ENCODE measurements at regions not wholly inside any gene's neighbourhood (a gene's known extent, or its start where the extent isn't known, plus 50 kb on each side); places are given as distances from the start of the nearest gene placed in this dataset.
"Not testable (repeated sequence)": the region's sequence is repeated elsewhere in the genome, so short reads cannot be mapped to it uniquely, and the experiment has no call there.

- DNase-seq (ENCODE audit: low read depth) = no peak
Observed at GRCh38 chr5:157976429-157976828, 117.5 kb upstream of the CLINT1 start.

GRCh38 chr5:157972579-157972978, 113.6 kb upstream of the CLINT1 start:
- DNase-seq (ENCODE audit: low read depth) = no peak

- DNase-seq (ENCODE audit: low read depth) = no peak
Observed at GRCh38 chr5:157971571-157972216, 112.7 kb upstream of the CLINT1 start.

- DNase-seq (ENCODE audit: low read depth) = not testable (repeated sequence)
Observed at GRCh38 chr5:157968570-157968969, 109.6 kb upstream of the CLINT1 start.

- no peak for DNase-seq (ENCODE audit: low read depth)
Observed at GRCh38 chr5:157965989-157966388, 107.0 kb upstream of the CLINT1 start.

GRCh38 chr5:157965040-157965678, 106.2 kb upstream of the CLINT1 start:
- DNase-seq (ENCODE audit: low read depth) = no peak

- DNase-seq (ENCODE audit: low read depth) = no peak
Observed at GRCh38 chr5:157963761-157964160, 104.8 kb upstream of the CLINT1 start.

- DNase-seq (ENCODE audit: low read depth) = no peak
Observed at GRCh38 chr5:157963244-157963643, 104.3 kb upstream of the CLINT1 start.

- not testable (repeated sequence) for DNase-seq (ENCODE audit: low read depth)
Observed at GRCh38 chr5:157962686-157963085, 103.7 kb upstream of the CLINT1 start.

- DNase-seq (ENCODE audit: low read depth) = no peak
Observed at GRCh38 chr5:157961896-157962590, 103.1 kb upstream of the CLINT1 start.

- no peak for DNase-seq (ENCODE audit: low read depth)
Observed at GRCh38 chr5:157961176-157961575, 102.2 kb upstream of the CLINT1 start.

GRCh38 chr5:157959370-157959769, 100.4 kb upstream of the CLINT1 start:
- DNase-seq (ENCODE audit: low read depth) = no peak

GRCh38 chr5:157956271-157956885, 97.4 kb upstream of the CLINT1 start:
- DNase-seq (ENCODE audit: low read depth) = no peak

GRCh38 chr5:157955541-157956172, 96.7 kb upstream of the CLINT1 start:
- DNase-seq (ENCODE audit: low read depth) = no peak

- DNase-seq (ENCODE audit: low read depth) = no peak
Observed at GRCh38 chr5:157952374-157952685, 93.4 kb upstream of the CLINT1 start.

GRCh38 chr5:157951673-157952373, 92.9 kb upstream of the CLINT1 start:
- DNase-seq (ENCODE audit: low read depth) = no peak

- no peak for DNase-seq (ENCODE audit: low read depth)
Observed at GRCh38 chr5:157949520-157949919, 90.6 kb upstream of the CLINT1 start.

GRCh38 chr5:157948738-157949410, 89.9 kb upstream of the CLINT1 start:
- peak; percentile 69 for DNase-seq (ENCODE audit: low read depth)

GRCh38 chr5:157947156-157947555, 88.2 kb upstream of the CLINT1 start:
- DNase-seq (ENCODE audit: low read depth) = no peak

- not testable (repeated sequence) for DNase-seq (ENCODE audit: low read depth)
Observed at GRCh38 chr5:157945822-157946221, 86.9 kb upstream of the CLINT1 start.

GRCh38 chr5:157944938-157945337, 86.0 kb upstream of the CLINT1 start:
- DNase-seq (ENCODE audit: low read depth) = no peak

All from activated T-cell treated with anti-CD3 and anti-CD28 coated beads for 1 hour (primary cell).